Mesenchymal stem cell (in vitro differentiated cells and primary cell): ENCODE measurements at regions not wholly inside any gene's neighbourhood (a gene's known extent, or its start where the extent isn't known, plus 50 kb on each side); places are given as distances from the start of the nearest gene placed in this dataset.

ENCODE experiments used
- DNase-seq: peaks from one replicate; pipeline ENCODE4 v3.0.0-alpha.2; 2013
- H2AFZ ChIP-seq: one replicate; pipeline ENCODE4 v1.6.1; 2013; ENCODE audit warnings: low read depth, mild to moderate bottlenecking, control low read depth, inconsistent platforms, low read length, moderate library complexity
- H2AK5ac ChIP-seq: 2 replicates; pipeline ENCODE4 v1.6.1; 2013; ENCODE audit warnings: low read length, moderate library complexity, mild to moderate bottlenecking, inconsistent platforms; ENCODE audit not compliant: severe bottlenecking
- H2BK120ac ChIP-seq: one replicate; pipeline ENCODE4 v1.6.1; 2013; ENCODE audit warnings: low read depth, mild to moderate bottlenecking, inconsistent platforms, low read length, moderate library complexity
- H2BK12ac ChIP-seq, 2 experiments: one replicate each; pipeline ENCODE4 v1.6.1; 2013; ENCODE audit warnings: inconsistent platforms in 2 of 2, low read length in 2 of 2, mild to moderate bottlenecking in 2 of 2, moderate library complexity in 2 of 2, control low read depth in 1 of 2
- H2BK15ac ChIP-seq: one replicate; pipeline ENCODE4 v1.6.1; 2013; ENCODE audit warnings: mild to moderate bottlenecking, low read depth, inconsistent platforms; ENCODE audit not compliant: poor library complexity, severe bottlenecking
- H2BK5ac ChIP-seq: 2 replicates; pipeline ENCODE4 v1.6.1; 2013; ENCODE audit warnings: low read depth, mild to moderate bottlenecking, low read length, control low read depth, inconsistent platforms; ENCODE audit not compliant: poor library complexity, severe bottlenecking
- H3K14ac ChIP-seq, 2 experiments: one replicate each; pipeline ENCODE4 v1.6.1; 2013; ENCODE audit warnings: inconsistent platforms in 2 of 2, low read length in 2 of 2, control low read depth in 1 of 2, mild to moderate bottlenecking in 1 of 2, moderate library complexity in 1 of 2
- H3K18ac ChIP-seq, 2 experiments: one replicate each; pipeline ENCODE4 v1.6.1; 2013; ENCODE audit warnings: inconsistent platforms in 2 of 2, low read length in 2 of 2, control low read depth in 1 of 2, low read depth in 1 of 2, mild to moderate bottlenecking in 1 of 2
- H3K23ac ChIP-seq, 2 experiments: one replicate each; pipeline ENCODE4 v1.6.1; 2013; ENCODE audit warnings: inconsistent platforms in 2 of 2, low read length in 2 of 2, mild to moderate bottlenecking in 2 of 2, moderate library complexity in 2 of 2, control low read depth in 1 of 2
- H3K27ac ChIP-seq: 2 replicates; pipeline ENCODE4 v1.5.1; 2013; ENCODE audit warnings: mild to moderate bottlenecking, moderate library complexity, low read length, control low read depth, inconsistent platforms; ENCODE audit not compliant: poor library complexity, severe bottlenecking
- H3K27me3 ChIP-seq, 2 experiments: 2 replicates each; pipeline versions ENCODE4 v1.6.1 to v1.7.0; 2013; ENCODE audit warnings: low read length in 2 of 2, mild to moderate bottlenecking in 2 of 2, moderate library complexity in 2 of 2, control low read depth in 1 of 2, inconsistent platforms in 1 of 2; ENCODE audit not compliant: control insufficient read depth in 1 of 2, insufficient read depth in 1 of 2
- H3K36me3 ChIP-seq, 2 experiments: 2 replicates each; pipeline versions ENCODE4 v1.6.1 to v1.7.0; 2013; ENCODE audit warnings: low read length in 2 of 2, control low read depth in 1 of 2, inconsistent platforms in 1 of 2, low read depth in 1 of 2, mild to moderate bottlenecking in 1 of 2; ENCODE audit not compliant: insufficient read depth in 2 of 2, control insufficient read depth in 1 of 2
- H3K4ac ChIP-seq, 2 experiments: one replicate each; pipeline ENCODE4 v1.6.1; 2013; ENCODE audit warnings: inconsistent platforms in 2 of 2, low read length in 2 of 2, mild to moderate bottlenecking in 2 of 2, moderate library complexity in 2 of 2, control low read depth in 1 of 2, low read depth in 1 of 2
- H3K4me1 ChIP-seq: 2 replicates; pipeline ENCODE4 v1.6.1; 2013; ENCODE audit warnings: low read depth, low read length, control low read depth; ENCODE audit not compliant: control insufficient read depth, insufficient read depth
- H3K4me2 ChIP-seq: 2 replicates; pipeline ENCODE4 v1.6.1; 2013; ENCODE audit warnings: low read length, mild to moderate bottlenecking, inconsistent platforms; ENCODE audit not compliant: poor library complexity, severe bottlenecking
- H3K4me3 ChIP-seq, 2 experiments: 2 replicates each; pipeline versions ENCODE4 v1.5.1 to v1.7.0; 2013; ENCODE audit warnings: low read length in 2 of 2, mild to moderate bottlenecking in 2 of 2, control low read depth in 1 of 2, low read depth in 1 of 2; ENCODE audit not compliant: insufficient read depth in 1 of 2
- H3K79me1 ChIP-seq: replicated peaks from 2 replicates; pipeline ENCODE4 v1.6.1; 2013; ENCODE audit warnings: mild to moderate bottlenecking, control low read depth, low read length, inconsistent platforms; ENCODE audit not compliant: poor library complexity, severe bottlenecking
- H3K9ac ChIP-seq: 2 replicates; pipeline ENCODE4 v1.7.0; 2013; ENCODE audit warnings: mild to moderate bottlenecking, low read length, moderate library complexity
- H3K9me3 ChIP-seq: 2 replicates; pipeline ENCODE4 v1.7.0; 2013; ENCODE audit warnings: mild to moderate bottlenecking, low read length; ENCODE audit not compliant: control insufficient read depth
- H4K8ac ChIP-seq: one replicate; pipeline ENCODE4 v1.6.1; 2013; ENCODE audit warnings: inconsistent platforms, mild to moderate bottlenecking, low read length, moderate library complexity
- H4K91ac ChIP-seq: one replicate; pipeline ENCODE4 v1.6.1; 2013; ENCODE audit warnings: mild to moderate bottlenecking, low read length, inconsistent platforms
- WGBS: methylation state at CpG from one replicate; pipeline ENCODE4 v1.1.7; 2013; ENCODE audit warnings: mixed read lengths; 5-methylcytosine and 5-hydroxymethylcytosine counted together

GRCh38 chr9:92176068-92176799 is 61.0 kb upstream of the SPTLC1 start:
- Histone ChIP-seq H2AK5ac (no peak overlapping the region), H3K4ac (no peak overlapping the region), H3K36me3 (no peaks in the 10 kb centered on the region), H2BK120ac (no peak overlapping the region), H3K9me3 (peaks cover 6% of the 10 kb centered on the region), H2AFZ (no peak overlapping the region), H3K79me1 (no peaks in the 10 kb centered on the region), H3K18ac (no peak overlapping the region), H3K14ac (no peak overlapping the region), H3K4me1 (peaks cover 11% of the 10 kb centered on the region), H2BK5ac (no peak overlapping the region), H2BK12ac (no peak overlapping the region), H3K4me3 (no peak overlapping the region), H4K8ac (no peak overlapping the region), H3K27me3 (peaks cover 0 to 32% of the 10 kb centered on the region in 2 experiments), H4K91ac (peak overlapping the region; percentile 48), H3K23ac (no peak overlapping the region), H3K4me2 (no peak overlapping the region), H3K9ac (no peak overlapping the region), H2BK15ac (no peak overlapping the region), H3K27ac (no peak overlapping the region)
- WGBS: 86% methylated on average over 9 of the region's 9 CpGs
- no peak for DNase-seq

- no peak overlapping the region for H3K14ac ChIP-seq
- no peak overlapping the region for H2BK120ac ChIP-seq
- H3K4ac ChIP-seq: no peak overlapping the region
- peaks cover 3% of the 10 kb centered on the region for H3K4me1 ChIP-seq
- no peak overlapping the region for H2BK15ac ChIP-seq
- no peaks in the 10 kb centered on the region for H3K79me1 ChIP-seq
- DNase-seq: no peak
- H3K4me2 ChIP-seq: no peak overlapping the region
- H3K23ac ChIP-seq: no peak overlapping the region
- H4K91ac ChIP-seq: peak overlapping the region; percentile 43
- H2BK12ac ChIP-seq: no peak overlapping the region
- H3K27me3 ChIP-seq: peaks cover 0 to 32% of the 10 kb centered on the region in 2 experiments
- H2BK5ac ChIP-seq: no peak overlapping the region
- no peaks in the 10 kb centered on the region for H3K36me3 ChIP-seq
- no peak overlapping the region for H3K18ac ChIP-seq
- H2AK5ac ChIP-seq: no peak overlapping the region
- H2AFZ ChIP-seq: no peak overlapping the region
- no peak overlapping the region for H3K4me3 ChIP-seq
- 98% methylated on average over 2 of the region's 2 CpGs for WGBS
- no peak overlapping the region for H3K27ac ChIP-seq
- H3K9me3 ChIP-seq: peaks cover 6% of the 10 kb centered on the region
- no peak overlapping the region for H4K8ac ChIP-seq
- H3K9ac ChIP-seq: no peak overlapping the region
Observed at GRCh38 chr9:92175441-92175840, 60.2 kb upstream of the SPTLC1 start.

DNA sequence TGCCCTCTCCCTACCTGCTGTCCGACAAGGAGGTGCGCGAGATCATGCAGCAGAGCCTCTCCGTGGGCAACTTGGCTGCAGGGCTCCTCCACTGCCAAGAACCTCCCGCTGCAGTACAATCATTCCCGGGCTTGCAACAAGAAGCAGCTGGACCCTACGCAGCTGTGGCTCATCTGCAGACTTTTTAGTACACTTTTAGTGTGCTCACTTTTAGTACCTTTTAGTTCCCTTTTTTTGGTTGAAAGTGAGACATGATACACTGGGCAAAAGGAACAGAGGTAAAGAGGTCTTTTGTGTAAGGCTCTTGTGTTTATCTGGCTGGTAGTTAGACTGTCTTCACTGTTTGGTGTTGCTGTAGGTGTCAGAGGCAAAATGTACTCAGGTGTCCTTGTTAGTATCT is 58.1 kb upstream of the SPTLC1 start:
- Histone ChIP-seq H3K9ac (no peak overlapping the region), H4K91ac (no peak overlapping the region), H2BK12ac (no peak overlapping the region), H3K4me2 (no peak overlapping the region), H3K4me3 (no peak overlapping the region), H2AK5ac (no peak overlapping the region), H2AFZ (no peak overlapping the region), H3K14ac (no peak overlapping the region), H3K27me3 (peaks cover 0 to 32% of the 10 kb centered on the region in 2 experiments), H3K4ac (no peak overlapping the region), H3K23ac (no peak overlapping the region), H3K27ac (no peak overlapping the region), H4K8ac (no peak overlapping the region), H3K79me1 (no peaks in the 10 kb centered on the region), H2BK5ac (no peak overlapping the region), H3K9me3 (peaks cover 6% of the 10 kb centered on the region), H3K4me1 (no peaks in the 10 kb centered on the region), H2BK15ac (no peak overlapping the region), H3K36me3 (no peaks in the 10 kb centered on the region), H2BK120ac (no peak overlapping the region), H3K18ac (no peak overlapping the region)
- WGBS: 87% methylated on average over 7 of the region's 7 CpGs
- no peak for DNase-seq

- H2BK12ac ChIP-seq: no peak overlapping the region
- no peak for DNase-seq
- no peak overlapping the region for H3K23ac ChIP-seq
- no peak overlapping the region for H2BK15ac ChIP-seq
- H3K4me2 ChIP-seq: no peak overlapping the region
- peaks cover 6% of the 10 kb centered on the region for H3K9me3 ChIP-seq
- no peak overlapping the region for H2AK5ac ChIP-seq
- H3K14ac ChIP-seq: no peak overlapping the region
- H2BK120ac ChIP-seq: no peak overlapping the region
- H4K91ac ChIP-seq: no peak overlapping the region
- H4K8ac ChIP-seq: no peak overlapping the region
- no peak overlapping the region for H3K4ac ChIP-seq
- H3K27ac ChIP-seq: no peak overlapping the region
- no peaks in the 10 kb centered on the region for H3K79me1 ChIP-seq
- no peaks in the 10 kb centered on the region for H3K36me3 ChIP-seq
- H3K27me3 ChIP-seq: peaks cover 0 to 32% of the 10 kb centered on the region in 2 experiments
- no peak overlapping the region for H3K4me3 ChIP-seq
- H3K9ac ChIP-seq: no peak overlapping the region
- H3K4me1 ChIP-seq: no peaks in the 10 kb centered on the region
- no peak overlapping the region for H3K18ac ChIP-seq
- H2BK5ac ChIP-seq: no peak overlapping the region
- H2AFZ ChIP-seq: no peak overlapping the region
- 96% methylated on average over 9 of the region's 9 CpGs for WGBS
Observed at GRCh38 chr9:92171822-92172221, 56.6 kb upstream of the SPTLC1 start.
